HG03064 (cell line): ENCODE measurements at regions not wholly inside any gene's neighbourhood (a gene's known extent, or its start where the extent isn't known, plus 50 kb on each side); places are given as distances from the start of the nearest gene placed in this dataset.

Source experiments
- ATAC-seq: cut with Tn5 transposase; IDR thresholded peaks from one replicate; pipeline ENCODE4 v1.9.1; 2021; ENCODE audit warnings: low read depth; ENCODE audit not compliant: unreplicated experiment

- no peak for ATAC-seq
Measured at GRCh38 chr4:111807576-111807975, 337.7 kb upstream of the FAM241A start.

GRCh38 chr4:111808174-111808573 lies 337.1 kb upstream of the FAM241A start:
- ATAC-seq, result no peak

- ATAC-seq, result no peak
Measured at GRCh38 chr4:111811661-111812060, 333.6 kb upstream of the FAM241A start.

GRCh38 chr4:111812114-111812513 lies 333.1 kb upstream of the FAM241A start:
- no peak for ATAC-seq

- ATAC-seq, result no peak
Measured at GRCh38 chr4:111812760-111813159, 332.5 kb upstream of the FAM241A start.

GRCh38 chr4:111813555-111814140 lies 331.6 kb upstream of the FAM241A start:
- no peak for ATAC-seq

GRCh38 chr4:111814961-111815360 lies 330.3 kb upstream of the FAM241A start:
- ATAC-seq, result no peak

GRCh38 chr4:111821342-111821741 lies 323.9 kb upstream of the FAM241A start:
- no peak for ATAC-seq

- ATAC-seq, result no peak
Measured at GRCh38 chr4:111836601-111837000, 308.7 kb upstream of the FAM241A start.

- ATAC-seq, result no peak
Measured at GRCh38 chr4:111837761-111838160, 307.5 kb upstream of the FAM241A start.

GRCh38 chr4:111838406-111838930 lies 306.8 kb upstream of the FAM241A start:
- no peak for ATAC-seq

- ATAC-seq, result no peak
Measured at GRCh38 chr4:111839141-111839540, 306.1 kb upstream of the FAM241A start.

GRCh38 chr4:111842336-111842735 lies 302.9 kb upstream of the FAM241A start:
- ATAC-seq, result no peak

- no peak for ATAC-seq
Measured at GRCh38 chr4:111847296-111848008, 297.8 kb upstream of the FAM241A start.

- no peak for ATAC-seq
Measured at GRCh38 chr4:111849746-111850284, 295.4 kb upstream of the FAM241A start.

- peak; percentile 82 for ATAC-seq
Measured at GRCh38 chr4:111854494-111855087, 290.7 kb upstream of the FAM241A start.

- no peak for ATAC-seq
Measured at GRCh38 chr4:111855308-111855707, 289.9 kb upstream of the FAM241A start.

- no peak for ATAC-seq
Measured at GRCh38 chr4:111864066-111864465, 281.2 kb upstream of the FAM241A start.

- no peak for ATAC-seq
Measured at GRCh38 chr4:111869339-111869738, 275.9 kb upstream of the FAM241A start.

GRCh38 chr4:111871802-111872201 lies 273.5 kb upstream of the FAM241A start:
- no peak for ATAC-seq

- no peak for ATAC-seq
Measured at GRCh38 chr4:111873801-111874200, 271.5 kb upstream of the FAM241A start.
